ENCODE measurements at regions not wholly inside any gene's neighbourhood (a gene's known extent, or its start where the extent isn't known, plus 50 kb on each side); places are given as distances from the start of the nearest gene placed in this dataset.
"Not testable (repeated sequence)": the region's sequence is repeated elsewhere in the genome, so short reads cannot be mapped to it uniquely, and the experiment has no call there.

- DNase-seq (ENCODE audit: low read depth, low spot score), result no peak
These were observed 476.1 kb upstream of the RBFOX1 start for GRCh38 chr16:6856578-6856977.

- no peak for DNase-seq (ENCODE audit: low read depth, low spot score)
These were observed 479.1 kb upstream of the RBFOX1 start for GRCh38 chr16:6853565-6853964.

- no peak for DNase-seq (ENCODE audit: low read depth, low spot score)
These were observed 479.9 kb upstream of the RBFOX1 start for GRCh38 chr16:6852643-6853225.

- no peak for DNase-seq (ENCODE audit: low read depth, low spot score)
These were observed 486.2 kb upstream of the RBFOX1 start for GRCh38 chr16:6846452-6846851.

GRCh38 chr16:6841392-6841791 lies 491.3 kb upstream of the RBFOX1 start:
- no peak for DNase-seq (ENCODE audit: low read depth, low spot score)

- DNase-seq (ENCODE audit: low read depth, low spot score), result no peak
These were observed 494.9 kb upstream of the RBFOX1 start for GRCh38 chr16:6837722-6838121.

- no peak for DNase-seq (ENCODE audit: low read depth, low spot score)
These were observed 495.9 kb upstream of the RBFOX1 start for GRCh38 chr16:6836766-6837165.

GRCh38 chr16:6835941-6836340 lies 496.7 kb upstream of the RBFOX1 start:
- no peak for DNase-seq (ENCODE audit: low read depth, low spot score)

GRCh38 chr16:6835516-6835915 lies 497.1 kb upstream of the RBFOX1 start:
- DNase-seq (ENCODE audit: low read depth, low spot score), result no peak

- DNase-seq (ENCODE audit: low read depth, low spot score), result no peak
These were observed 504.0 kb upstream of the RBFOX1 start for GRCh38 chr16:6828690-6829089.

- DNase-seq (ENCODE audit: low read depth, low spot score), result no peak
These were observed 504.7 kb upstream of the RBFOX1 start for GRCh38 chr16:6827931-6828330.

- no peak for DNase-seq (ENCODE audit: low read depth, low spot score)
These were observed 505.4 kb upstream of the RBFOX1 start for GRCh38 chr16:6827267-6827666.

- no peak for DNase-seq (ENCODE audit: low read depth, low spot score)
These were observed 510.6 kb upstream of the RBFOX1 start for GRCh38 chr16:6822041-6822440.

GRCh38 chr16:6804461-6804860 lies 528.2 kb upstream of the RBFOX1 start:
- no peak for DNase-seq (ENCODE audit: low read depth, low spot score)

GRCh38 chr16:6803176-6803575 lies 529.5 kb upstream of the RBFOX1 start:
- DNase-seq (ENCODE audit: low read depth, low spot score), result no peak

GRCh38 chr16:6797223-6797622 lies 535.4 kb upstream of the RBFOX1 start:
- no peak for DNase-seq (ENCODE audit: low read depth, low spot score)

GRCh38 chr16:6777624-6778023 lies 555.0 kb upstream of the RBFOX1 start:
- no peak for DNase-seq (ENCODE audit: low read depth, low spot score)

GRCh38 chr16:6775712-6776111 lies 556.9 kb upstream of the RBFOX1 start:
- DNase-seq (ENCODE audit: low read depth, low spot score), result no peak

- DNase-seq (ENCODE audit: low read depth, low spot score), result no peak
These were observed 560.7 kb upstream of the RBFOX1 start for GRCh38 chr16:6771956-6772355.

GRCh38 chr16:6753553-6753952 lies 579.1 kb upstream of the RBFOX1 start:
- no peak for DNase-seq (ENCODE audit: low read depth, low spot score)

- DNase-seq (ENCODE audit: low read depth, low spot score), result no peak
These were observed 581.5 kb upstream of the RBFOX1 start for GRCh38 chr16:6751191-6751590.

GRCh38 chr16:6749698-6750097 lies 582.9 kb upstream of the RBFOX1 start:
- DNase-seq (ENCODE audit: low read depth, low spot score), result no peak

GRCh38 chr16:6736302-6736701 lies 596.3 kb upstream of the RBFOX1 start:
- DNase-seq (ENCODE audit: low read depth, low spot score), result not testable (repeated sequence)

- DNase-seq (ENCODE audit: low read depth, low spot score), result no peak
These were observed 597.0 kb upstream of the RBFOX1 start for GRCh38 chr16:6735631-6736030.
